Superior temporal gyrus (tissue), 1 donor: ENCODE measurements at regions not wholly inside any gene's neighbourhood (a gene's known extent, or its start where the extent isn't known, plus 50 kb on each side); places are given as distances from the start of the nearest gene placed in this dataset.
"Not testable (repeated sequence)": the region's sequence is repeated elsewhere in the genome, so short reads cannot be mapped to it uniquely, and the experiment has no call there.

ENCODE experiments used
- DNase-seq: peaks from one replicate; pipeline ENCODE4 v3.0.0-alpha.2; 2016; ENCODE audit errors: extremely low spot score

- DNase-seq: not testable (repeated sequence)
Measured at GRCh38 chr2:215889240-215889969, 123.9 kb downstream of the MREG start.

GRCh38 chr2:215888680-215889079, 124.7 kb downstream of the MREG start:
- no peak for DNase-seq

GRCh38 chr2:215887303-215887702, 126.0 kb downstream of the MREG start:
- DNase-seq: no peak

- DNase-seq: no peak
Measured at GRCh38 chr2:215886022-215886421, 127.3 kb downstream of the MREG start.

- DNase-seq: no peak
Measured at GRCh38 chr2:215885536-215885935, 127.8 kb downstream of the MREG start.

GRCh38 chr2:215884451-215885087, 128.8 kb downstream of the MREG start:
- DNase-seq: no peak

GRCh38 chr2:215883799-215884198, 129.6 kb downstream of the MREG start:
- no peak for DNase-seq

- DNase-seq: no peak
Measured at GRCh38 chr2:215882689-215883088, 130.7 kb downstream of the MREG start.

GRCh38 chr2:215881582-215881981, 131.8 kb downstream of the MREG start:
- DNase-seq: peak; percentile 18

- DNase-seq: no peak
Measured at GRCh38 chr2:215880970-215881369, 132.4 kb downstream of the MREG start.

GRCh38 chr2:215879977-215880940, 133.1 kb downstream of the MREG start:
- no peak for DNase-seq

GRCh38 chr2:215879331-215879730, 134.0 kb downstream of the MREG start:
- no peak for DNase-seq

- DNase-seq: no peak
Measured at GRCh38 chr2:215878476-215879063, 134.8 kb downstream of the MREG start.

GRCh38 chr2:215876937-215877238, 136.5 kb downstream of the MREG start:
- DNase-seq: no peak

- DNase-seq: no peak
Measured at GRCh38 chr2:215876139-215876936, 137.0 kb downstream of the MREG start.

GRCh38 chr2:215874418-215874817, 138.9 kb downstream of the MREG start:
- no peak for DNase-seq

GRCh38 chr2:215870986-215871385, 142.4 kb downstream of the MREG start:
- DNase-seq: no peak

- no peak for DNase-seq
Measured at GRCh38 chr2:215870088-215870490, 143.3 kb downstream of the MREG start.

- no peak for DNase-seq
Measured at GRCh38 chr2:215868846-215869543, 144.4 kb downstream of the MREG start.

GRCh38 chr2:215866606-215867005, 146.7 kb downstream of the MREG start:
- no peak for DNase-seq

GRCh38 chr2:215863687-215864086, 149.7 kb downstream of the MREG start:
- no peak for DNase-seq
